Stimulated activated naive CD8-positive, alpha-beta T cell treated with anti-CD3 and anti-CD28 coated beads, Interleukin-15, Interleukin-2, amounts not matched to agents 100 U/mL and 50 U/mL, for 24 hours (primary cell): ENCODE measurements at regions not wholly inside any gene's neighbourhood (a gene's known extent, or its start where the extent isn't known, plus 50 kb on each side); places are given as distances from the start of the nearest gene placed in this dataset.
"Not testable (repeated sequence)": the region's sequence is repeated elsewhere in the genome, so short reads cannot be mapped to it uniquely, and the experiment has no call there.

Experiments used
- ATAC-seq: fragments of 150-1000 bp; cut with Tn5 transposase; one replicate; pipeline ENCODE4 v1.10.0; 2021
- DNase-seq: peaks from one replicate; pipeline ENCODE4 v3.0.0; 2021

DNA sequence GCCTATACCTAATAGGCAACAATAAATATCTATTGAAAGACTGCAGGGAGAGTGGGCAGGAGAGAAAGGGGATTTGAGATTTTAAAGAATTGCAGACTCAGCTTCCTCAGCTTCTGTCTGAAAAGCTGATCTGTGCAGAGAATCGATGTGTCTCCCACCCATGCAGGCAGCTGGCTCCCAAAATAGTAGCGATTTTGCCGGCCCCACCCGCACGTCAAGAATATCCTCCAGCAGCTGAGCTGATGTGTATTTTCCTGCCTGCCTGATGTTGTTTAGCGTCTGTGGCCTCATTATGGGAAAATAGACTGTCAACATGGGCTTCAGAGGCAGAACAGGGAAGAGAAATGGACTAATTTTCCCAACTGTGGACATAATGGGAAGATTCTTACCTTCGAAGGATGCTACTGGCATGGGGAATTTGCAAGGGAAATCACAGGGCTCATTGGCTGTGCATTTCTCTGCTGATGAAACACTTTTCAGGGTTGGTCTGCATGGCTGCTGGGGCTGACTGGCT is 699.8 kb downstream of the PTPRU start:
- DNase-seq (no peak), ATAC-seq (no peak)

DNA sequence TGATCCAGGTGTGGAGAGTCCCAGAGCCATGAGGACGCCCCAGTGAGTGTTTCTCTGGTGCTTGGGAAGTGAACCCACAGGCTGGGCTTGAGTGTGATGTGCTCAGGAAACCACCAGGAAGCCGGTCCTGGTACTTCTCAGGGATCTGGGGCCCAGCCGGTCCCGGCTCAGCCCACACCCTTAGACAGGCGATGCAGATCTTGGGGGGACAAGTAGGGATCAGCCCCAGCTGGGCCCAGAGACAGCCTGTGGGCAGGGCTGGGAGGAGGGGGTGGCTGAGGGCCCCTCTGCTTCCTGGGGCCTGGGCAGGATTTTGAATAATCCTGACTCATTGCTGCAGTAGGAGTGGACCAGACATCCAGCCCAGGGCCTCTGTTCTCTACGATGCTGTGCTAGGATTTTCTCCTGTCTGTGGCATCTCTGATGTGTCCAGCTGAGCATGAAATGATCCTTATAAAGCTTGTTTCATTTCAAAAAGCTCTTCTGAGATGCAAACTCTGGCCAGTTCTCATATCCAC is 698.0 kb downstream of the PTPRU start:
- DNase-seq: no peak
- no peak for ATAC-seq

DNA sequence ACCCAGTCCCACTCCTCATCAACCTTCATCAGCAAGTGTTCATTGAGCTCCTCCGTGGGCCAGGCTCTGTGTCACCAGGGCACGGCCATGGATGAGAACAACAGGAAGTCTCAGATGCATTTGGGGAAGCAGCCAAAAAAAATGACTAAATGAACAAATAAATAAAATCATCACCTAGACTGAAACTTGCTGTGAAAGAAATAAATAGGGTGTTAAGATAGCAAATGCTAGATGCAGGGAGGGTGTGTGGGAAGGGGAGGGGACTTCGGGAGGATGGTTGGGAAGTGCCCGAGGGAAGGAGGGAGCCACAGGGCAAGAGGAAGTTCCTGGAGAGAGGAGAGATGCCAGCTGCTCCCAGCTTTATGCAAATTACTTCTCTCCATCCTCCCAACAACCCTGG is 696.7 kb downstream of the PTPRU start:
- ATAC-seq (no peak), DNase-seq (no peak)

DNA sequence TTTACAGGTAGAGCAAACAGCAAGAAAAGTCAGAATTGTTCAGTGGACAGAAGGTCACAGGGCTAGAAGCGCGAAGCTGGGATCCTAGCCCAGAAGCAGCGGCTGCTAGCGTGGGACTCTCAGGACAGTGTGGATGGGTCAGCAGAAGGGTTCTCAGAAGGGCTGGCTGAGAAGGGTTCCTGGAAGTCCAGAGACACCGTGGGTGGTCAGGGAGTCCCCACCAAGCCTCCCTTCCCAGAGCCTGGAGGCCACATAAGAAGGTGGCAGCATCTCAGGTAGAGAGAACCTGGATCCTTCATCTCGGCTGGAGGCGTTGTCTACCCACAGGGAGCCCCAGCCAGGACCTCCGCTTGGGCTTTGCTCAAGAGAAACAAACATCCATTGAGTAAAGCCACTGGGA is 696.3 kb downstream of the PTPRU start:
- ATAC-seq (no peak), DNase-seq (no peak)

GRCh38 chr1:29931477-29932175 is 695.3 kb downstream of the PTPRU start:
- DNase-seq (no peak), ATAC-seq (no peak)

- DNase-seq (no peak), ATAC-seq (no peak)
Observed at GRCh38 chr1:29925058-29925457, 688.7 kb downstream of the PTPRU start.

- ATAC-seq (no peak), DNase-seq (no peak)
Observed at GRCh38 chr1:29924017-29924431, 687.7 kb downstream of the PTPRU start.

DNA sequence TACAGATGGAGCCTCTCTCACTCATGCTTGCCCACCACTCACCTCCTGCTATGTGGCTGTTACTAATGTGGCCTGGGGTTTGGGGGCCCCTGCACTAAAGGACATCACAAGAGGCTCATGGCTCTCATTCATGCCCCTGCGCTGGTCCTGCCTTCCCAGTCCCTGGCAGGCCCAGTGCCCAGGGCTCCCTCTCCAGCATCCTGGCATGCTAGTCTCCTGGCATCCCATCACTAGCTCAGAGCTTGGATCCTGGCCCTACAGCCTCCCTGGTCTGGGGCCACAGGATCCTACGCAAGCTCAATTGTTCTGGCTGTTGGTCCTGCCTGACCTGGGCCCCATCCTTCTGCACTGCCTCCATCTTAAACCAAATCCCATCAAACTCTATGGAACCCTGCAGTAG is 685.4 kb downstream of the PTPRU start:
- ATAC-seq (no peak), DNase-seq (no peak)

DNA sequence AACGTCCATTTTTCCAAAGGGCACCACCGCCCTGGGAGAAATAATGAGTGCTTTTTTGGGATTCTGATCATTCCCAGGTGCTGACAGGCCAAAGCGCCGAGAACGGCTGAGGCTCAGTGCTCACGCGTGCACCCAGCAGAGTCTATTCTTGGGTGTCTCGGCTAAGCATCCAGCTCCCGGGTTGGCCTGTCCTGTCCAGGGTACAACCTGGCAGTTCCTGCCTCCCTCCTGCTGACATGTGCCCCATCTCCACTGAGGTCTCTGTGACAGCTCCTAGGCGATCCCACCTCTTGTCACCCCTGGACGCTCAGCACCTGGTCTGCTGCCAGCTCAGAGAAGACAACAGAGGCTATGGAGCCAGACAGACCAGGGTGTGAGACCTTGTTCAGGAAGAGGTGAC is 684.5 kb downstream of the PTPRU start:
- ATAC-seq: no peak

GRCh38 chr1:29920316-29920715 is 684.0 kb downstream of the PTPRU start:
- ATAC-seq: no peak
- no peak for DNase-seq

More for the DNA sequence above, 684.5 kb downstream of the PTPRU start:
- no peak for DNase-seq

GRCh38 chr1:29919041-29919440 is 682.7 kb downstream of the PTPRU start:
- DNase-seq, ATAC-seq: not testable (repeated sequence)

DNA sequence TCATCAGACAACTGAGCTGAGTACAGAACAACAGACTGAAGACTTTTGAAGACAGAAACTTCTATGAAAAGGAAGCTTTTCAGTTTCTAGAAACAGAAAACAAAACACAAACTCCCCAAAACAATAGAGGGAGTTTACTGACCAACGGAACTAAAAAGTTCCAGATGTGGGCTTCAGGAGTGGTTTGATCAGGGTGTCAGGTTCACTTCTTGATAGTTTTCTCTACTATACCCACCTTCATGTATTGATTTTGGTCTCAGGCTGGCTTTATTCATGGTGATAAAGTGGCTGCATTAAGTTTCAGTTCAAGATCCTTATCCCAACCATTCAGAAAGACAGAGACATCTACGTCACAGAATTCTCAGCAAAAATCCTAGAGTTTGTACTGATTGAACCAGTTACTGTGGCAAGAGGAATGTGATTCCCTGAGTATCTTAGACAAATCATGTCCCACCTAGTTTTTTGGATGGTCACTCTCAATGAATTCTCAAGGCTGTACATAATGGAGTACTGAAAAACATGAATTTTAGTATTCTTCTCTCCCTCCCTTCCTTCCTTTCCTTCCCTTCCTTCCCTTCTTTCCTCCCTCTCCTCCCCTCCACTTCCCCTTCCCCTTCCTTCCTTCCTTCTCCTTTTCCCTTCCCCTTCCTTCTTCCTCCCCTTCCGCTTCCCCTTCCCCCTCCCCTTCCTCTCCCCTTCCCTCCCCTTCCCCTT is 680.5 kb downstream of the PTPRU start:
- DNase-seq (no peak), ATAC-seq (no peak)

DNA sequence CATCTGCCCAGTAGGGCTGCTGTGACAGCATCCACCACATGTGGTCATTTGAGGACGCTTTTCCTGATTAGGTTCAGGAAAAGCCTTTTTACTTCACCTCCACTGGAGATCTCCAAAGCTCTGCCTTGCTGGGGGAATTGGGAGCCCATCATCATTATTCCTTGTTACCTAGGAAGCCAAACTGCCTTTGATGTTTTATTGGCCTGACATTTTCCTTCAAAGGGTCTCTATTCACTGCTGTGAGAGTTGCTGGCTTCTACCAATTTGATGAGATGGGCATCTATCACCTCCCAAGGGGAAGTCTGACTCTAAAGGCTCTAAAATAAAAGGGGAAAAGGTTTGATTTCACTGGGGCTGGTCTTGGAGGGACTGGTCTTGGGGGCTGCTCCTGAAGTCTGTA is 678.6 kb downstream of the PTPRU start:
- ATAC-seq (no peak), DNase-seq (no peak)

- ATAC-seq: no peak
- no peak for DNase-seq
Observed at GRCh38 chr1:29912425-29912824, 676.1 kb downstream of the PTPRU start.

DNA sequence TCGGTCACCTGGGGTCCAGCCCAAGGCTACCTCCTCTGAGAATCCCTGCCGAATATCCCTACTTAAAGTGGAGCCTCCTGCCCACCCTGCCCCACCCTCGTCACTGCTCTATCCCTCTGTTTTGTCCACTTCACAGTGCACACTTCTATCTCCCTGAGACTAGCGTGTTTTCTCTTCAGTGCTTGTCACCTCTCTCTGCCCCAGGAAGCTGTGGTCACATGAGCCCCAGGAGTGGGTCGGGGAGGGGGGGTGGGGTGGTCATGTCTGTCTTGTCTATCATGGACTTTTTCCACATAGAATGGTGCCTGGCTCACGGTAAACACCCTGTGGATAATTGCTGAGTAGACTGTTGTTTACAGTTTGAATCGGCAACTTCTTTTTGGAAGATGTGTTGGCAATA is 673.6 kb downstream of the PTPRU start:
- DNase-seq (no peak), ATAC-seq (no peak)

GRCh38 chr1:29907596-29907995 is 671.3 kb downstream of the PTPRU start:
- no peak for ATAC-seq
- no peak for DNase-seq

DNA sequence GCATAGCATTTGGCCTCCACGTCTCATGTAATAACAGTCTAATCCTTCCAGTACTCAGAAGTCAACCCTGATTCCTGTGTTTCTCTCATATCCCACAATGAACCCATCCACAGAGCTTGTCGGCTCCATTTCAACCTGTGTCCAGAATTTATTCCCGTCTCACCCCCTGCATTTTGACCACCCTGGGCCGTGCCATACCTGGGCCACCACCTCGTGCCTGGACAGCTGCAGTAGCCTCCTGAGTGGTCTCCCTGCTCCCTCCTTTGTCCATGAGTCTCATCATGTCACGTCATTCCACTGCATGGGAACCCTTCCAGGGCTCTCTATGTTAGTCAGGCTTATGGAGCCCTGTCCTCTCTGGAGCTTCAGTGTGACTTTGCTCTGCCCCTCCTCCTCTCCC is 670.6 kb downstream of the PTPRU start:
- DNase-seq: no peak
- ATAC-seq: no peak

DNA sequence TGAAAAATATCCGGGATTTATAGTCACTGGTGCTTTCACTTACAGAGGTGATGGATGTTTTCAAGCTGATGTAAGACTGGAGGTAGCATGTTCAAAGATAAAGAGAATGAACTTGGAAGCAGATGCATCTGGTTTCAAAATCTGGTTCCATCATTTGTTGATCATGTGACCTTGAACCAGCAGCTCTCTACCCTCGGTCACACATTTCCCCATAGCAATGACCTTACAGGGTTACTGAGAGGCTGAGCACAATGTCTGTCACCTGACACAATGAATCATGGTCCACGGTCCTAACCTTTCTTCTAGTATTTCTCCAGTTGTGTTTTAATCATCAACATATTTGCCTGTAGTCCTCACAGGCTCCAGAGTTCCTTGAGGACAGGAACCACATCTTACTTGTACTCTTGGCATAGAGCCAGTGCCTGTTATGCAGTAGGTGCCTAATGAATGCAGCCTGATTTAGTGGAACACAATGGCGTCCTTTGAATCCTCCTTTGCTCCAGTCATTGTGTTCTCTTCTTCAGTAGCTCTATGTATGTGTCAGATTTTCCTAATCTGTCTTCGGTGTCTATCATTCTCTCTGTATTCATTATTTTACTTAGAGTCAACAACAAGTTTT is 667.3 kb downstream of the PTPRU start:
- ATAC-seq (no peak), DNase-seq (no peak)

- ATAC-seq (no peak), DNase-seq (no peak)
Observed at GRCh38 chr1:29901624-29902325, 665.5 kb downstream of the PTPRU start.

- DNase-seq (no peak), ATAC-seq (no peak)
Observed at GRCh38 chr1:29900712-29901111, 664.4 kb downstream of the PTPRU start.

DNA sequence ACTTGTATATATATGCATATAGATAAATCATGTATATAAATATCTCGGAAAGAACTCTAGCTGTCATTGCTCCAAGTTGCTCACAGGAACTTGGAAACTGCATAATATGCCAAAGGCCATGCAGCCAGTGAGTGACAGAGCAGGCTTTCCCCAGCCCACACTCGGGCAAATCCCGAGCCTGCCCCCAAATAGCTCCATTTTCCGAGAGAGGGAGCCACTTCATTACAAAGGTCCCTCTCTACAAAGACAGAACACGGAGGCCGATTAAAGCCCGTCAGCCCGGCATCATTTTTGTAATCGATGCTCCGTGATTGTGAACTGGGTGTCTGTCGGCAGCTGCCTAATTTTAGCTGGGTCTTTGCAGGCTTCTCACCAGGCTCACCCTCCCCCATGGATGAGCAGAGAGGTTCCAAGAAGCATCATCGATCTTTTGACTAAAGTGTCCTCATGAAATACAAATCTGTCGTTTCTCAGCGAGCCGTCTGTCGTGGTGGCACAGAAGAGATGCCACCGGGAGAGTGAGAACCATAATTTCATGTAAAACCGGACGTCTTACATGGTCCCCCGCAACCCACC is 663.9 kb downstream of the PTPRU start:
- no peak for ATAC-seq
- no peak for DNase-seq
